HCT116 (cell line): ENCODE measurements at regions not wholly inside any gene's neighbourhood (a gene's known extent, or its start where the extent isn't known, plus 50 kb on each side); places are given as distances from the start of the nearest gene placed in this dataset.

Source experiments
- ATAC-seq: fragments of 200-7000 bp; cut with Tn5 transposase; 2 replicates; pipeline ENCODE4 v1.9.1; 2020; ENCODE audit warnings: mild to moderate bottlenecking, moderate library complexity
- BruUV-seq: library from RNA; stranded (reverse); fragments of 400-500 nt; replicated peaks from 2 replicates; lab custom pipeline; 2021; lab: Mats Ljungman, UMichigan
- CTCF ChIA-PET: fragments of 300-600 bp; sonication (Branson Sonifier 250); formaldehyde crosslinking; loops from one replicate; lab custom pipeline; 2021; ENCODE audit warnings: antibody characterized with exemption; lab: Charles Lee
- POLR2A ChIA-PET: fragments of 300-600, 350-600 bp; sonication (Branson Sonifier 250); formaldehyde crosslinking; loops from one replicate; lab custom pipeline; 2021; ENCODE audit warnings: antibody characterized with exemption; lab: Charles Lee
- RAD21 ChIA-PET, 2 experiments: fragments of 300-600 bp; sonication (Branson Sonifier 250); formaldehyde crosslinking; loops; one replicate each; lab custom pipeline; 2023; ENCODE audit warnings: low total read pairs in 2 of 2; ENCODE audit not compliant: uncharacterized antibody in 2 of 2, unreplicated experiment in 2 of 2, low non-redundant PET in 1 of 2; lab: Charles Lee
- DNase-seq: peaks from one replicate; pipeline ENCODE4 v3.0.0-alpha.2; 2010; ENCODE audit warnings: low read depth, low spot score
- H2AFZ ChIP-seq: fragments of 200-600 bp; shearing (Covaris generic), sonication (generic); 2 replicates; pipeline ENCODE4 v1.6.1; 2017; ENCODE audit warnings: low read depth, mixed run types, mixed read lengths, antibody characterized with exemption, low read length; ENCODE audit not compliant: poor library complexity, severe bottlenecking
- H3K27ac ChIP-seq: 2 replicates; pipeline ENCODE4 v1.5.1; 2012; ENCODE audit warnings: low read depth, low read length
- H3K27me3 ChIP-seq: fragments of 200-600 bp; sonication (generic); 2 replicates; pipeline ENCODE4 v1.6.1; 2016; ENCODE audit warnings: mixed run types, low read length, mixed read lengths; ENCODE audit not compliant: insufficient read depth
- H3K36me3 ChIP-seq, 2 experiments: fragments of 200-500 bp in 1 of 2; fragments of 200-600 bp in 1 of 2; sonication (Bioruptor generic) in 1 of 2; sonication (generic) in 1 of 2; 2 replicates each; pipeline versions ENCODE4 v1.5.1 to v1.6.1; 2014 to 2016; ENCODE audit warnings: low read length in 2 of 2, inconsistent platforms in 1 of 2, mixed read lengths in 1 of 2, mixed run types in 1 of 2; ENCODE audit not compliant: insufficient read depth in 2 of 2, control insufficient read depth in 1 of 2
- H3K4me1 ChIP-seq, 2 experiments: fragments of 200-600 bp in 1 of 2; sonication (generic) in 1 of 2; 2 replicates each; pipeline versions ENCODE4 v1.5.1 to v1.6.1; 2012 to 2017; ENCODE audit warnings: low read length in 2 of 2, inconsistent platforms in 1 of 2, mild to moderate bottlenecking in 1 of 2, mixed read lengths in 1 of 2, mixed run types in 1 of 2, moderate library complexity in 1 of 2; ENCODE audit not compliant: insufficient read depth in 2 of 2, control insufficient read depth in 1 of 2
- H3K4me2 ChIP-seq: fragments of 200-600 bp; sonication (generic); 2 replicates; pipeline ENCODE4 v1.6.1; 2017; ENCODE audit warnings: mixed run types, low read length, mixed read lengths
- H3K4me3 ChIP-seq, 2 experiments: fragments of 200-600 bp in 1 of 2; sonication (generic) in 1 of 2; replicated peaks in 1 of 2; 2 replicates each; pipeline ENCODE4 v1.5.1; 2011 to 2016; ENCODE audit warnings: low read length in 2 of 2, control low read depth in 1 of 2, low read depth in 1 of 2, mild to moderate bottlenecking in 1 of 2, mixed read lengths in 1 of 2, mixed run types in 1 of 2
- H3K79me2 ChIP-seq: fragments of 200-600 bp; sonication (generic); 2 replicates; pipeline ENCODE4 v1.6.1; 2017; ENCODE audit warnings: mild to moderate bottlenecking, mixed run types, low read length, moderate library complexity, mixed read lengths; ENCODE audit not compliant: insufficient read depth
- H3K9ac ChIP-seq: fragments of 200-600 bp; sonication (generic); 2 replicates; pipeline ENCODE4 v1.6.1; 2016; ENCODE audit warnings: low read length, mixed read lengths
- H3K9me2 ChIP-seq: fragments of 200-600 bp; sonication (generic), shearing (Covaris generic); 2 replicates; pipeline ENCODE4 v1.6.1; 2017; ENCODE audit warnings: mixed run types, mild to moderate bottlenecking, moderate library complexity; ENCODE audit not compliant: insufficient read depth
- H3K9me3 ChIP-seq, 2 experiments: fragments of 200-500 bp in 1 of 2; fragments of 200-600 bp in 1 of 2; sonication (Bioruptor generic) in 1 of 2; sonication (generic) in 1 of 2; 2 replicates each; pipeline ENCODE4 v1.6.1; 2014 to 2017; ENCODE audit warnings: low read length in 2 of 2, mixed read lengths in 2 of 2, inconsistent platforms in 1 of 2, low read depth in 1 of 2, mild to moderate bottlenecking in 1 of 2, mixed run types in 1 of 2, moderate library complexity in 1 of 2; ENCODE audit not compliant: control insufficient read depth in 1 of 2, insufficient read depth in 1 of 2
- H4K20me1 ChIP-seq: fragments of 200-600 bp; sonication (generic), shearing (Covaris generic); 2 replicates; pipeline ENCODE4 v1.6.1; 2017; ENCODE audit warnings: mixed run types, mild to moderate bottlenecking, moderate library complexity; ENCODE audit not compliant: insufficient read depth
- CBX3 ChIP-seq: IDR thresholded peaks from 2 replicates; pipeline ENCODE4 v1.6.1; 2012; ENCODE audit warnings: low read depth
- CEBPB ChIP-seq: IDR thresholded peaks from 2 replicates; pipeline ENCODE4 v1.6.1; 2012; ENCODE audit warnings: low read depth
- EGR1 ChIP-seq: IDR thresholded peaks from 2 replicates; pipeline ENCODE4 v1.6.1; 2012; ENCODE audit warnings: low read depth
- ELF1 ChIP-seq: IDR thresholded peaks from 2 replicates; pipeline ENCODE4 v1.6.1; 2012; ENCODE audit warnings: low read depth, borderline replicate concordance
- EZH2 ChIP-seq: fragments of 200-600 bp; sonication (generic); IDR thresholded peaks from 2 replicates; pipeline ENCODE4 v1.6.1; 2017; ENCODE audit warnings: antibody characterized with exemption, mixed run types
- EZH2phosphoT487 ChIP-seq: fragments of 200-600 bp; IDR thresholded peaks from 2 replicates; pipeline ENCODE4 v1.6.1; 2018; ENCODE audit warnings: antibody characterized with exemption, borderline replicate concordance
- FOSL1 ChIP-seq: IDR thresholded peaks from 2 replicates; pipeline ENCODE4 v1.6.1; 2012; ENCODE audit warnings: low read depth
- JUND ChIP-seq: IDR thresholded peaks from 2 replicates; pipeline ENCODE4 v1.6.1; 2012
- POLR2AphosphoS5 ChIP-seq: IDR thresholded peaks from 2 replicates; pipeline ENCODE4 v1.6.1; 2011; ENCODE audit warnings: mild to moderate bottlenecking, low read depth, low read length, moderate library complexity
- RAD21 ChIP-seq: IDR thresholded peaks from 2 replicates; pipeline ENCODE4 v1.6.1; 2012; ENCODE audit warnings: low read depth, mild to moderate bottlenecking
- SRF ChIP-seq: IDR thresholded peaks from 2 replicates; pipeline ENCODE4 v1.6.1; 2012; ENCODE audit warnings: low read depth
- TCF7L2 ChIP-seq: IDR thresholded peaks from 2 replicates; pipeline ENCODE4 v1.7.0; 2011; ENCODE audit warnings: borderline replicate concordance, inconsistent platforms; ENCODE audit not compliant: insufficient read depth, insufficient read length; ENCODE audit errors: extremely low read depth
- YY1 ChIP-seq: IDR thresholded peaks from 2 replicates; pipeline ENCODE4 v1.6.1; 2011; ENCODE audit warnings: low read length, low read depth, moderate library complexity, mild to moderate bottlenecking; ENCODE audit not compliant: insufficient replicate concordance; ENCODE audit errors: extremely low read depth
- ZFX ChIP-seq: fragments of 450-650 bp; IDR thresholded peaks from 2 replicates; pipeline ENCODE4 v1.6.1; 2017
- ZNF274 ChIP-seq: fragments of 200-500 bp; sonication (Bioruptor generic); IDR thresholded peaks from 2 replicates; pipeline ENCODE4 v1.6.1; 2014; ENCODE audit warnings: mild to moderate bottlenecking, low read depth, low read length, inconsistent platforms
- intact Hi-C: fragments of 100-400 bp; cut with micrococcal nuclease; formaldehyde crosslinking; loops from 2 replicates; pipeline ENCODE4 v1.10.0; 2022
- TF ChIP-seq, protein P1 (sequence below): IDR thresholded peaks from 2 replicates; pipeline ENCODE4 v1.6.1; 2012
- TF ChIP-seq, protein P2 (sequence below): IDR thresholded peaks from 2 replicates; pipeline ENCODE4 v1.6.1; 2011; ENCODE audit warnings: mild to moderate bottlenecking, low read length, moderate library complexity; ENCODE audit not compliant: insufficient replicate concordance; ENCODE audit errors: extremely low read depth
- TF ChIP-seq, protein P3 (sequence below): IDR thresholded peaks from 2 replicates; pipeline ENCODE4 v1.6.1; 2012
- TF ChIP-seq, protein P4 (sequence below): IDR thresholded peaks from 2 replicates; pipeline ENCODE4 v1.6.1; 2012; ENCODE audit warnings: low read depth

DNA sequence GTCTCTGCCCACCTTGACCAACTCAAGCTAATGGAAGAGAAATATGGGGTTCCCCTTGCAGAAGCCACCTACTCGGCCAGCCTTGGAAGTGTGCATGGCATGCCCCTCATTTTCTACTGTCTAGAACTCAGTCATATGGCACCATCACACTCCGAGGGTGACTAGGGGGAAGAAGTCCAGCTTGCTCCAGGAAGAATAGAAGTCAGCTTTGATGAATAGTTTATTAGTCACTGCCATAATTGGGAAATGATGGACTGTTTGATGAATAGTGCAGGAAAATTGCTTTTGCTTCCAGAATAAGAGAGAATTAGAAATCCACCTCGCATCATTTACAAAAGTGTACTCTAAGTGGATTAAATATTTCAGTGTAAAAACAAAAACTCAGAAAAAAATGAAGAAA lies 1030.6 kb downstream of the VRK1 start:
- POLR2A ChIA-PET: no interaction called here
- Histone ChIP-seq H3K4me2 (no peak overlapping the region), H2AFZ (no peak overlapping the region), H3K27ac (no peak overlapping the region), H3K9me3 (no peaks in the 10 kb centered on the region), H3K27me3 (no peaks in the 10 kb centered on the region), H4K20me1 (no peaks in the 10 kb centered on the region), H3K79me2 (no peaks in the 10 kb centered on the region), H3K4me3 (no peak overlapping the region), H3K9me2 (no peaks in the 10 kb centered on the region), H3K4me1 (no peaks in the 10 kb centered on the region), H3K36me3 (no peaks in the 10 kb centered on the region), H3K9ac (no peak overlapping the region)
- ATAC-seq: no peak
- DNase-seq: no peak
- RAD21 ChIA-PET: no interaction called here
- no TSS peak for BruUV-seq
- CTCF ChIA-PET: no interaction called here
- TF ChIP-seq CBX3 (no peak), EZH2phosphoT487 (no peak), POLR2AphosphoS5 (no peak), SRF (no peak), ZFX (no peak), EZH2 (no peak), FOSL1 (no peak), EGR1 (no peak), TCF7L2 (no peak), YY1 (no peak), CEBPB (no peak), ZNF274 (no peak), JUND (no peak), RAD21 (no peak), ELF1 (no peak)
- TF ChIP-seq, protein P1, sequence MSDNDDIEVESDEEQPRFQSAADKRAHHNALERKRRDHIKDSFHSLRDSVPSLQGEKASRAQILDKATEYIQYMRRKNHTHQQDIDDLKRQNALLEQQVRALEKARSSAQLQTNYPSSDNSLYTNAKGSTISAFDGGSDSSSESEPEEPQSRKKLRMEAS: no peak
- TF ChIP-seq, protein P2, sequence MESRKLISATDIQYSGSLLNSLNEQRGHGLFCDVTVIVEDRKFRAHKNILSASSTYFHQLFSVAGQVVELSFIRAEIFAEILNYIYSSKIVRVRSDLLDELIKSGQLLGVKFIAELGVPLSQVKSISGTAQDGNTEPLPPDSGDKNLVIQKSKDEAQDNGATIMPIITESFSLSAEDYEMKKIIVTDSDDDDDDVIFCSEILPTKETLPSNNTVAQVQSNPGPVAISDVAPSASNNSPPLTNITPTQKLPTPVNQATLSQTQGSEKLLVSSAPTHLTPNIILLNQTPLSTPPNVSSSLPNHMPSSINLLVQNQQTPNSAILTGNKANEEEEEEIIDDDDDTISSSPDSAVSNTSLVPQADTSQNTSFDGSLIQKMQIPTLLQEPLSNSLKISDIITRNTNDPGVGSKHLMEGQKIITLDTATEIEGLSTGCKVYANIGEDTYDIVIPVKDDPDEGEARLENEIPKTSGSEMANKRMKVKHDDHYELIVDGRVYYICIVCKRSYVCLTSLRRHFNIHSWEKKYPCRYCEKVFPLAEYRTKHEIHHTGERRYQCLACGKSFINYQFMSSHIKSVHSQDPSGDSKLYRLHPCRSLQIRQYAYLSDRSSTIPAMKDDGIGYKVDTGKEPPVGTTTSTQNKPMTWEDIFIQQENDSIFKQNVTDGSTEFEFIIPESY: no peak
- TF ChIP-seq, protein P3, sequence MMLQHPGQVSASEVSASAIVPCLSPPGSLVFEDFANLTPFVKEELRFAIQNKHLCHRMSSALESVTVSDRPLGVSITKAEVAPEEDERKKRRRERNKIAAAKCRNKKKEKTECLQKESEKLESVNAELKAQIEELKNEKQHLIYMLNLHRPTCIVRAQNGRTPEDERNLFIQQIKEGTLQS: no peak
- TF ChIP-seq, protein P4, sequence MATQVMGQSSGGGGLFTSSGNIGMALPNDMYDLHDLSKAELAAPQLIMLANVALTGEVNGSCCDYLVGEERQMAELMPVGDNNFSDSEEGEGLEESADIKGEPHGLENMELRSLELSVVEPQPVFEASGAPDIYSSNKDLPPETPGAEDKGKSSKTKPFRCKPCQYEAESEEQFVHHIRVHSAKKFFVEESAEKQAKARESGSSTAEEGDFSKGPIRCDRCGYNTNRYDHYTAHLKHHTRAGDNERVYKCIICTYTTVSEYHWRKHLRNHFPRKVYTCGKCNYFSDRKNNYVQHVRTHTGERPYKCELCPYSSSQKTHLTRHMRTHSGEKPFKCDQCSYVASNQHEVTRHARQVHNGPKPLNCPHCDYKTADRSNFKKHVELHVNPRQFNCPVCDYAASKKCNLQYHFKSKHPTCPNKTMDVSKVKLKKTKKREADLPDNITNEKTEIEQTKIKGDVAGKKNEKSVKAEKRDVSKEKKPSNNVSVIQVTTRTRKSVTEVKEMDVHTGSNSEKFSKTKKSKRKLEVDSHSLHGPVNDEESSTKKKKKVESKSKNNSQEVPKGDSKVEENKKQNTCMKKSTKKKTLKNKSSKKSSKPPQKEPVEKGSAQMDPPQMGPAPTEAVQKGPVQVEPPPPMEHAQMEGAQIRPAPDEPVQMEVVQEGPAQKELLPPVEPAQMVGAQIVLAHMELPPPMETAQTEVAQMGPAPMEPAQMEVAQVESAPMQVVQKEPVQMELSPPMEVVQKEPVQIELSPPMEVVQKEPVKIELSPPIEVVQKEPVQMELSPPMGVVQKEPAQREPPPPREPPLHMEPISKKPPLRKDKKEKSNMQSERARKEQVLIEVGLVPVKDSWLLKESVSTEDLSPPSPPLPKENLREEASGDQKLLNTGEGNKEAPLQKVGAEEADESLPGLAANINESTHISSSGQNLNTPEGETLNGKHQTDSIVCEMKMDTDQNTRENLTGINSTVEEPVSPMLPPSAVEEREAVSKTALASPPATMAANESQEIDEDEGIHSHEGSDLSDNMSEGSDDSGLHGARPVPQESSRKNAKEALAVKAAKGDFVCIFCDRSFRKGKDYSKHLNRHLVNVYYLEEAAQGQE: no peak
- intact Hi-C loops: no loop called here
